GM10248 (cell line): ENCODE measurements at regions not wholly inside any gene's neighbourhood (a gene's known extent, or its start where the extent isn't known, plus 50 kb on each side); places are given as distances from the start of the nearest gene placed in this dataset.

Experiments used
- CTCF ChIA-PET: fragments of 300-600 bp; sonication (Branson Sonifier 250); formaldehyde crosslinking; extraction: SDS; loops from one replicate; lab custom pipeline; 2021; ENCODE audit warnings: antibody characterized with exemption; lab: Yijun Ruan, JAX
- POLR2A ChIA-PET: fragments of 350-650 bp; sonication (Branson Sonifier 250); formaldehyde crosslinking; extraction: SDS; loops from one replicate; lab custom pipeline; 2020; ENCODE audit warnings: antibody characterized with exemption; lab: Yijun Ruan, JAX
- DNase-seq: peaks from one replicate; pipeline ENCODE4 v3.0.0; 2012; ENCODE audit errors: extremely low spot score
- CTCF ChIP-seq: IDR thresholded peaks from 2 replicates; pipeline ENCODE4 v1.5.1; 2012; ENCODE audit warnings: mild to moderate bottlenecking, low read depth; ENCODE audit errors: extremely low read depth, missing control alignments, control extremely low read depth

GRCh38 chr5:71830681-71831539, 111.8 kb downstream of the CARTPT start:
- POLR2A ChIA-PET, result no interaction called here
- CTCF ChIA-PET, result no interaction called here
- no peak for TF ChIP-seq CTCF
- no peak for DNase-seq

GRCh38 chr5:71832812-71833715, 114.0 kb downstream of the CARTPT start:
- POLR2A ChIA-PET, result no interaction called here
- DNase-seq, result no peak
- CTCF ChIA-PET, result interaction anchor here (1.2 kb wide), 2 partner anchors 11 to 15 kb away, joined by 3 read pairs; no protein-coding TSS in a partner anchor
- no peak for TF ChIP-seq CTCF

GRCh38 chr5:71834601-71835000, 115.5 kb downstream of the CARTPT start:
- ChIA-PET POLR2A (no interaction called here), CTCF (interaction anchor here (1.2 kb wide), 2 partner anchors 9 to 14 kb away, joined by 3 read pairs; no protein-coding TSS in a partner anchor)
- TF ChIP-seq CTCF, result no peak
- DNase-seq, result no peak

- DNase-seq, result no peak
- POLR2A ChIA-PET, result no interaction called here
- TF ChIP-seq CTCF, result no peak
- CTCF ChIA-PET, result interaction anchor here (1.0 to 1.6 kb wide), 2 partner anchors 9 to 12 kb away, joined by 3 to 4 read pairs; no protein-coding TSS in a partner anchor
Measured at GRCh38 chr5:71836084-71836483, 117.0 kb downstream of the CARTPT start.

- DNase-seq, result no peak
- ChIA-PET POLR2A (no interaction called here), CTCF (interaction anchor here (1.0 to 1.6 kb wide), 2 partner anchors 10 to 12 kb away, joined by 3 to 4 read pairs; no protein-coding TSS in a partner anchor)
- TF ChIP-seq CTCF, result no peak
Measured at GRCh38 chr5:71836559-71837112, 117.6 kb downstream of the CARTPT start.

- CTCF ChIA-PET, result interaction anchor here (1.2 to 1.3 kb wide), 2 partner anchors 54 to 181 kb away, joined by 3 read pairs; no protein-coding TSS in a partner anchor
- DNase-seq, result no peak
- TF ChIP-seq CTCF, result no peak
- POLR2A ChIA-PET, result no interaction called here
Measured at GRCh38 chr5:71838286-71838685, 119.2 kb downstream of the CARTPT start.
